HepG2 (cell line): ENCODE measurements at regions not wholly inside any gene's neighbourhood (a gene's known extent, or its start where the extent isn't known, plus 50 kb on each side); places are given as distances from the start of the nearest gene placed in this dataset.

Experiments used
- ATAC-seq: fragments of 200-7000 bp; cut with Tn5 transposase; 3 replicates; pipeline ENCODE4 v1.9.1; 2020; ENCODE audit warnings: mild to moderate bottlenecking, moderate library complexity
- BruUV-seq: library from RNA; stranded (reverse); fragments of 400-500 nt; replicated peaks from 2 replicates; lab custom pipeline; 2021; lab: Mats Ljungman, UMichigan
- CTCF ChIA-PET: fragments of 300-600 bp; formaldehyde crosslinking; extraction: SDS; loops from one replicate; lab custom pipeline; 2021; ENCODE audit warnings: low total read pairs, inconsistent platforms, low intra/inter-chr PET ratio; lab: Yijun Ruan, JAX
- POLR2A ChIA-PET: fragments of 350-600 bp; sonication (Branson Sonifier 250); formaldehyde crosslinking; loops from one replicate; lab custom pipeline; 2020; ENCODE audit warnings: antibody characterized with exemption, inconsistent platforms; lab: Yijun Ruan, JAX
- DNase-seq: peaks from one replicate; pipeline ENCODE4 v3.0.0-alpha.2; 2015; ENCODE audit warnings: low spot score
- FAIRE-seq: peaks from 3 replicates; lab custom pipeline; 2011; peaks lifted over from hg19 to GRCh38; lab: Jason Lieb, UNC
- H2AFZ ChIP-seq: one replicate; pipeline ENCODE4 v1.6.1; 2011; ENCODE audit warnings: low read length, inconsistent platforms
- H3K27ac ChIP-seq: fragments of 300-600 bp; 3 replicates; pipeline ENCODE4 v1.8.0; 2011; ENCODE audit warnings: mixed run types, mild to moderate bottlenecking, mixed read lengths, low read length, inconsistent platforms; ENCODE audit not compliant: insufficient read depth; ENCODE audit errors: extremely low read length
- H3K27me3 ChIP-seq, 2 experiments: fragments of 200-600 bp in 1 of 2; 2 replicates in 1 of 2; 3 replicates in 1 of 2; pipeline versions ENCODE4 v1.6.0 to v1.8.0; 2011; ENCODE audit warnings: low read length in 2 of 2, mild to moderate bottlenecking in 2 of 2, moderate library complexity in 2 of 2, inconsistent platforms in 1 of 2; ENCODE audit not compliant: insufficient read depth in 2 of 2, control insufficient read depth in 1 of 2
- H3K36me3 ChIP-seq, 2 experiments: fragments of 200-600 bp in 1 of 2; replicated peaks in 1 of 2; 2 replicates in 1 of 2; 3 replicates in 1 of 2; pipeline versions ENCODE4 v1.5.1 to v1.8.0; 2011; ENCODE audit warnings: low read length in 2 of 2, inconsistent platforms in 1 of 2; ENCODE audit not compliant: insufficient read depth in 2 of 2, control insufficient read depth in 1 of 2
- H3K4me1 ChIP-seq: 2 replicates; pipeline ENCODE4 v1.5.1; 2012; ENCODE audit warnings: low read length, inconsistent platforms; ENCODE audit not compliant: insufficient read depth
- H3K4me2 ChIP-seq: 2 replicates; pipeline ENCODE4 v1.6.0; 2011; ENCODE audit warnings: low read depth, low read length, inconsistent platforms
- H3K4me3 ChIP-seq, 3 experiments: fragments of 200-600 bp in 1 of 3; sonication (generic), shearing (Covaris generic) in 1 of 3; replicated peaks in 1 of 3; 2 replicates each; pipeline ENCODE4 v1.5.1; 2011 to 2016; ENCODE audit warnings: low read length in 3 of 3, inconsistent platforms in 2 of 3, low read depth in 2 of 3, mild to moderate bottlenecking in 2 of 3, control low read depth in 1 of 3, mixed read lengths in 1 of 3; ENCODE audit not compliant: insufficient read depth in 1 of 3
- H3K79me2 ChIP-seq: one replicate; pipeline ENCODE4 v1.6.1; 2011; ENCODE audit warnings: low read length, inconsistent platforms; ENCODE audit not compliant: insufficient read depth
- H3K9ac ChIP-seq: 2 replicates; pipeline ENCODE4 v1.6.0; 2011; ENCODE audit warnings: mild to moderate bottlenecking, low read depth, low read length, inconsistent platforms; ENCODE audit not compliant: insufficient read depth
- H3K9me3 ChIP-seq: 2 replicates; pipeline ENCODE4 v1.5.1; 2012; ENCODE audit warnings: mild to moderate bottlenecking, low read length
- H4K20me1 ChIP-seq: 2 replicates; pipeline ENCODE4 v1.6.0; 2011; ENCODE audit warnings: inconsistent platforms, mild to moderate bottlenecking, low read length, moderate library complexity; ENCODE audit not compliant: insufficient read depth
- ATF7-NPFF ChIP-seq: sonication (generic); formaldehyde crosslinking; IDR thresholded peaks from 2 replicates; pipeline ENCODE4 v1.8.1; 2023; ENCODE audit warnings: mild to moderate bottlenecking, low read depth, missing genetic modification reagents, moderate library complexity
- CCAR2 ChIP-seq: fragments of 200-400 bp; formaldehyde crosslinking; optimal IDR thresholded peaks from 2 replicates; pipeline ENCODE3; 2018; ENCODE audit warnings: low read depth, mild to moderate bottlenecking, low read length, moderate library complexity
- KLF12 ChIP-seq: sonication (generic); formaldehyde crosslinking; IDR thresholded peaks from 2 replicates; pipeline ENCODE4 v1.4.0; 2020; ENCODE audit warnings: missing genetic modification reagents, borderline replicate concordance
- NAIF1 ChIP-seq: sonication (generic); formaldehyde crosslinking; IDR thresholded peaks from 2 replicates; pipeline ENCODE4 v1.5.0; 2020; ENCODE audit warnings: mild to moderate bottlenecking, missing genetic modification reagents, borderline replicate concordance
- NBN ChIP-seq: fragments of 450-650 bp; conservative IDR thresholded peaks from 2 replicates; pipeline ENCODE4 v1.6.1; 2017
- NCOA2 ChIP-seq: sonication (generic); formaldehyde crosslinking; IDR thresholded peaks from 2 replicates; pipeline ENCODE4 v1.8.0; 2022; ENCODE audit warnings: inconsistent platforms
- PHF5A ChIP-seq: IDR thresholded peaks from one replicate; pipeline ENCODE4 v1.6.1; 2018; ENCODE audit warnings: low read depth, missing genetic modification reagents; ENCODE audit not compliant: unreplicated experiment
- RFX3 ChIP-seq: IDR thresholded peaks from 2 replicates; pipeline ENCODE4 v1.6.1; 2016; ENCODE audit warnings: missing biosample characterization, missing genetic modification reagents
- RXRA ChIP-seq: sonication (generic); formaldehyde crosslinking; IDR thresholded peaks from 2 replicates; pipeline ENCODE4 v1.5.1; 2020; ENCODE audit warnings: missing genetic modification reagents
- TBX3 ChIP-seq: fragments of 450-650 bp; IDR thresholded peaks from 2 replicates; pipeline ENCODE4 v1.6.1; 2017; ENCODE audit warnings: antibody characterized with exemption, mild to moderate bottlenecking, inconsistent platforms, borderline replicate concordance
- TP53 ChIP-seq: sonication (generic); formaldehyde crosslinking; conservative IDR thresholded peaks from 2 replicates; pipeline ENCODE4 v1.4.0; 2020; ENCODE audit warnings: missing genetic modification reagents
- ZFP36L2 ChIP-seq: sonication (generic); formaldehyde crosslinking; IDR thresholded peaks from 2 replicates; pipeline ENCODE4 v1.4.0; 2020; ENCODE audit warnings: missing genetic modification reagents
- ZNF703 ChIP-seq: sonication (generic); formaldehyde crosslinking; IDR thresholded peaks from 2 replicates; pipeline ENCODE4 v1.5.1; 2020; ENCODE audit warnings: missing genetic modification reagents, mild to moderate bottlenecking, moderate library complexity, borderline replicate concordance
- ZNF792 ChIP-seq: IDR thresholded peaks from 2 replicates; pipeline ENCODE4 v1.6.1; 2016
- ZSCAN12 ChIP-seq: sonication (generic); formaldehyde crosslinking; IDR thresholded peaks from 2 replicates; pipeline ENCODE4 v1.9.0; 2021; ENCODE audit warnings: mild to moderate bottlenecking, missing genetic modification reagents
- WGBS: methylation state at CpG from one replicate; pipeline ENCODE4 v1.1.6; 2017; ENCODE audit warnings: low lambda C conversion rate; 5-methylcytosine and 5-hydroxymethylcytosine counted together
- in situ Hi-C: cut with HindIII; loops from 2 replicates; pipeline ENCODE4 v1.10.0; 2017; ENCODE audit warnings: low pct_unique_long_range_greater_than_20kb; ENCODE audit not compliant: extremely low pct_ligation_motif_present
- intact Hi-C: fragments of 100-400 bp; cut with micrococcal nuclease; formaldehyde crosslinking; loops from one replicate; pipeline ENCODE4 v1.10.0; 2022; ENCODE audit not compliant: unreplicated experiment
- TF ChIP-seq, protein P1 (sequence below): sonication (generic); formaldehyde crosslinking; IDR thresholded peaks from 2 replicates; pipeline ENCODE4 v1.4.0; 2020; ENCODE audit warnings: low read depth, missing genetic modification reagents
- TF ChIP-seq, protein P2 (sequence below): sonication (generic); formaldehyde crosslinking; IDR thresholded peaks from 2 replicates; pipeline ENCODE4 v1.8.1; 2023; ENCODE audit warnings: mild to moderate bottlenecking, missing genetic modification reagents
- TF ChIP-seq, protein P3 (sequence below): sonication (generic); formaldehyde crosslinking; IDR thresholded peaks from 2 replicates; pipeline ENCODE4 v1.8.1; 2023; ENCODE audit warnings: mild to moderate bottlenecking, missing genetic modification reagents
- TF ChIP-seq, protein P4 (sequence below): sonication (generic); formaldehyde crosslinking; IDR thresholded peaks from 2 replicates; pipeline ENCODE4 v1.4.0; 2020; ENCODE audit warnings: missing genetic modification reagents

DNA sequence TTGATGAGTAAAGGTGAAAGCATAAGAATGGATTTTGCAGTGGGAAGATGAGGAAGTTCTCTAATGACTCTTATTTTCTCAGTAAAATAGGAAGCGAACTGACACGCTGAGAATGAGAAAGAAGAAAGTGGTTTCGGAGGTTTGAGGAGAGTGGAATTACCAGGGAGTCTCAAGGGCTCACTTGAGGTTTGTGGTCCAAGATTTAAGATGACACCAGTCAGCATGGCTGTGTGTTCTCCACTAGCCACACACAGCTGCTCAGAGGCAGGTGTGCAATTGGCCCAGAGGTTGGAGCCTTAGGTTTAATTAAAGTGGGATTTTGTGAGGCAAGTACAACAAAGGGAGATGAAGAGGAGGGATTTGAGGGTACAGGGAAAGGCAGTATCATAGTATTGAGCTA is 99.6 kb upstream of the NBEA start:
- Histone ChIP-seq H3K27ac (no peak overlapping the region), H3K4me2 (no peak overlapping the region), H4K20me1 (no peaks in the 10 kb centered on the region), H3K9ac (no peak overlapping the region), H3K9me3 (no peaks in the 10 kb centered on the region), H3K79me2 (no peaks in the 10 kb centered on the region), H3K27me3 (no peaks in the 10 kb centered on the region; a peak in 1 of 5 replicates), H3K36me3 (no peaks in the 10 kb centered on the region), H3K4me3 (no peak overlapping the region), H3K4me1 (no peaks in the 10 kb centered on the region), H2AFZ (no peak overlapping the region)
- POLR2A ChIA-PET: no interaction called here
- DNase-seq: no peak
- ATAC-seq: no peak
- no TSS peak for BruUV-seq
- TF ChIP-seq TP53 (CRISPR knock-in tag) (no peak), CCAR2 (no peak), ZNF703 (CRISPR knock-in tag) (no peak), NBN (no peak), RFX3 (CRISPR knock-in tag) (no peak), NCOA2 (no peak), ZFP36L2 (CRISPR knock-in tag) (no peak), TBX3 (no peak), ATF7-NPFF (no peak), PHF5A (CRISPR knock-in tag) (no peak), ZNF792 (CRISPR knock-in tag) (no peak), KLF12 (CRISPR knock-in tag) (no peak), ZSCAN12 (CRISPR knock-in tag) (no peak), NAIF1 (CRISPR knock-in tag) (no peak), RXRA (CRISPR knock-in tag) (no peak)
- TF ChIP-seq, protein P1, sequence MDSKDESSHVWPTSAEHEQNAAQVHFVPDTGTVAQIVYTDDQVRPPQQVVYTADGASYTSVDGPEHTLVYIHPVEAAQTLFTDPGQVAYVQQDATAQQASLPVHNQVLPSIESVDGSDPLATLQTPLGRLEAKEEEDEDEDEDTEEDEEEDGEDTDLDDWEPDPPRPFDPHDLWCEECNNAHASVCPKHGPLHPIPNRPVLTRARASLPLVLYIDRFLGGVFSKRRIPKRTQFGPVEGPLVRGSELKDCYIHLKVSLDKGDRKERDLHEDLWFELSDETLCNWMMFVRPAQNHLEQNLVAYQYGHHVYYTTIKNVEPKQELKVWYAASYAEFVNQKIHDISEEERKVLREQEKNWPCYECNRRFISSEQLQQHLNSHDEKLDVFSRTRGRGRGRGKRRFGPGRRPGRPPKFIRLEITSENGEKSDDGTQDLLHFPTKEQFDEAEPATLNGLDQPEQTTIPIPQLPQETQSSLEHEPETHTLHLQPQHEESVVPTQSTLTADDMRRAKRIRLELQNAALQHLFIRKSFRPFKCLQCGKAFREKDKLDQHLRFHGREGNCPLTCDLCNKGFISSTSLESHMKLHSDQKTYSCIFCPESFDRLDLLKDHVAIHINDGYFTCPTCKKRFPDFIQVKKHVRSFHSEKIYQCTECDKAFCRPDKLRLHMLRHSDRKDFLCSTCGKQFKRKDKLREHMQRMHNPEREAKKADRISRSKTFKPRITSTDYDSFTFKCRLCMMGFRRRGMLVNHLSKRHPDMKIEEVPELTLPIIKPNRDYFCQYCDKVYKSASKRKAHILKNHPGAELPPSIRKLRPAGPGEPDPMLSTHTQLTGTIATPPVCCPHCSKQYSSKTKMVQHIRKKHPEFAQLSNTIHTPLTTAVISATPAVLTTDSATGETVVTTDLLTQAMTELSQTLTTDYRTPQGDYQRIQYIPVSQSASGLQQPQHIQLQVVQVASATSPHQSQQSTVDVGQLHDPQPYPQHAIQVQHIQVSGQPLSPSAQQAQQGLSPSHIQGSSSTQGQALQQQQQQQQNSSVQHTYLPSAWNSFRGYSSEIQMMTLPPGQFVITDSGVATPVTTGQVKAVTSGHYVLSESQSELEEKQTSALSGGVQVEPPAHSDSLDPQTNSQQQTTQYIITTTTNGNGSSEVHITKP (CRISPR knock-in tag): no peak
- TF ChIP-seq, protein P2, sequence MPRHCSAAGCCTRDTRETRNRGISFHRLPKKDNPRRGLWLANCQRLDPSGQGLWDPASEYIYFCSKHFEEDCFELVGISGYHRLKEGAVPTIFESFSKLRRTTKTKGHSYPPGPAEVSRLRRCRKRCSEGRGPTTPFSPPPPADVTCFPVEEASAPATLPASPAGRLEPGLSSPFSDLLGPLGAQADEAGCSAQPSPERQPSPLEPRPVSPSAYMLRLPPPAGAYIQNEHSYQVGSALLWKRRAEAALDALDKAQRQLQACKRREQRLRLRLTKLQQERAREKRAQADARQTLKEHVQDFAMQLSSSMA (CRISPR knock-in tag): no peak
- TF ChIP-seq, protein P3, sequence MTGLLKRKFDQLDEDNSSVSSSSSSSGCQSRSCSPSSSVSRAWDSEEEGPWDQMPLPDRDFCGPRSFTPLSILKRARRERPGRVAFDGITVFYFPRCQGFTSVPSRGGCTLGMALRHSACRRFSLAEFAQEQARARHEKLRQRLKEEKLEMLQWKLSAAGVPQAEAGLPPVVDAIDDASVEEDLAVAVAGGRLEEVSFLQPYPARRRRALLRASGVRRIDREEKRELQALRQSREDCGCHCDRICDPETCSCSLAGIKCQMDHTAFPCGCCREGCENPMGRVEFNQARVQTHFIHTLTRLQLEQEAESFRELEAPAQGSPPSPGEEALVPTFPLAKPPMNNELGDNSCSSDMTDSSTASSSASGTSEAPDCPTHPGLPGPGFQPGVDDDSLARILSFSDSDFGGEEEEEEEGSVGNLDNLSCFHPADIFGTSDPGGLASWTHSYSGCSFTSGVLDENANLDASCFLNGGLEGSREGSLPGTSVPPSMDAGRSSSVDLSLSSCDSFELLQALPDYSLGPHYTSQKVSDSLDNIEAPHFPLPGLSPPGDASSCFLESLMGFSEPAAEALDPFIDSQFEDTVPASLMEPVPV: no peak
- TF ChIP-seq, protein P4, sequence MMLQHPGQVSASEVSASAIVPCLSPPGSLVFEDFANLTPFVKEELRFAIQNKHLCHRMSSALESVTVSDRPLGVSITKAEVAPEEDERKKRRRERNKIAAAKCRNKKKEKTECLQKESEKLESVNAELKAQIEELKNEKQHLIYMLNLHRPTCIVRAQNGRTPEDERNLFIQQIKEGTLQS (CRISPR knock-in tag): no peak
- in situ Hi-C loops (no loop called here), intact Hi-C loops (no loop called here)
- CTCF ChIA-PET: no interaction called here
- 3% methylated on average over 3 of the region's 3 CpGs for WGBS
- FAIRE-seq: no peak
